Neural progenitor cell (in vitro differentiated cells): ENCODE measurements at regions not wholly inside any gene's neighbourhood (a gene's known extent, or its start where the extent isn't known, plus 50 kb on each side); places are given as distances from the start of the nearest gene placed in this dataset.

Source experiments
- DNase-seq: peaks from one replicate; pipeline ENCODE4 v3.0.0-alpha.2; 2016; ENCODE audit warnings: low spot score
- H2AFZ ChIP-seq: fragments of 200-600 bp; sonication (generic); replicated peaks from 2 replicates; pipeline ENCODE4 v1.6.1; 2016; ENCODE audit warnings: antibody characterized with exemption
- H3F3A ChIP-seq: fragments of 200-600 bp; sonication (generic); 2 replicates; pipeline ENCODE4 v1.6.1; 2016; ENCODE audit warnings: antibody characterized with exemption, low read depth
- H3K27ac ChIP-seq: fragments of 200-600 bp; sonication (generic); 2 replicates; pipeline ENCODE4 v1.5.1; 2016; ENCODE audit warnings: mild to moderate bottlenecking
- H3K27me3 ChIP-seq: fragments of 200-600 bp; sonication (generic); 2 replicates; pipeline ENCODE4 v1.6.1; 2016; ENCODE audit warnings: mild to moderate bottlenecking, moderate library complexity
- H3K36me3 ChIP-seq: fragments of 200-600 bp; sonication (generic); 2 replicates; pipeline ENCODE4 v1.5.1; 2016
- H3K4me1 ChIP-seq: fragments of 200-600 bp; sonication (generic); 2 replicates; pipeline ENCODE4 v1.6.1; 2016; ENCODE audit warnings: mixed run types
- H3K4me2 ChIP-seq: fragments of 200-600 bp; sonication (generic); 2 replicates; pipeline ENCODE4 v1.6.1; 2016
- H3K4me3 ChIP-seq: fragments of 200-600 bp; sonication (generic); 2 replicates; pipeline ENCODE4 v1.5.1; 2016
- H3K79me2 ChIP-seq: fragments of 200-600 bp; sonication (generic); 2 replicates; pipeline ENCODE4 v1.6.1; 2016; ENCODE audit warnings: low read depth
- H3K9ac ChIP-seq: fragments of 200-600 bp; sonication (generic); 2 replicates; pipeline ENCODE4 v1.6.1; 2016
- H3K9me3 ChIP-seq: fragments of 200-600 bp; sonication (generic); 2 replicates; pipeline ENCODE4 v1.5.1; 2016; ENCODE audit warnings: low read depth
- H4K20me1 ChIP-seq: fragments of 200-600 bp; sonication (generic); 2 replicates; pipeline ENCODE4 v1.6.1; 2016; ENCODE audit warnings: low read depth
- H3K27ac Mint-ChIP-seq: 3 replicates; pipeline ENCODE4 v1.8.0; 2021; ENCODE audit warnings: mixed read lengths
- H3K27me3 Mint-ChIP-seq: 2 replicates; pipeline ENCODE4 v1.8.0; 2022; ENCODE audit warnings: low read depth, mild to moderate bottlenecking, inconsistent platforms, moderate library complexity, mixed read lengths; ENCODE audit not compliant: insufficient read depth
- H3K36me3 Mint-ChIP-seq: 3 replicates; pipeline ENCODE4 v1.8.0; 2021; ENCODE audit warnings: mixed read lengths
- H3K4me1 Mint-ChIP-seq: 3 replicates; pipeline ENCODE4 v1.8.0; 2021; ENCODE audit warnings: mixed read lengths
- H3K4me3 Mint-ChIP-seq: 3 replicates; pipeline ENCODE4 v1.8.0; 2021; ENCODE audit warnings: mild to moderate bottlenecking, moderate library complexity, mixed read lengths
- H3K9me3 Mint-ChIP-seq: 3 replicates; pipeline ENCODE4 v1.8.0; 2020; ENCODE audit warnings: mixed read lengths
- EZH2 ChIP-seq: fragments of 200-600 bp; sonication (generic); IDR thresholded peaks from 2 replicates; pipeline ENCODE4 v1.6.1; 2017; ENCODE audit warnings: antibody characterized with exemption, mild to moderate bottlenecking, moderate library complexity
- EZH2phosphoT487 ChIP-seq: fragments of 200-600 bp; sonication (generic); IDR thresholded peaks from 2 replicates; pipeline ENCODE4 v1.6.1; 2017; ENCODE audit warnings: antibody characterized with exemption
- TF ChIP-seq, protein P1 (sequence below): fragments of 200-600 bp; sonication (generic); IDR thresholded peaks from 2 replicates; pipeline ENCODE4 v1.5.1; 2017; ENCODE audit warnings: antibody characterized with exemption, mild to moderate bottlenecking

DNA sequence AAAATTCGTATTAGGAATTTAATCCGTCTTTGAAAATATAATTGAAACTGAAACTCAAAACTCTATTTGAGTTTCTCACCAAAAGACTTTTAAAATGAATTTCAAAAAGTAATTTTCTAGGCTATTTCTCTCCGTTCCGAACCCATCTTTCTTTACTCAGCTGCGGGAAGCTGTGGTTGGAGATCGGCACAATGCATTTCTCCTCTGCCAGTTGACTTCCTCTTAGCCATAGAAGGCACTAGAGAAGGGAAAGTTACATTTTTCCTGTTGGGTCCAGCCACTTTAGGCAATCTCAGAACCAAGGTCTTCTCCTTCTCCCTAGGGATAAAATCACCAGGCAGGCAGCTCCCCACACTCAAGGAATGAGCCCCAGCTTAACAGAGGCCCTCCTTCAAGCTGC is 133.6 kb upstream of the COL1A2 start:
- Histone ChIP-seq H3K4me1 (peaks cover 12% of the 10 kb centered on the region), H3K27ac (no peak overlapping the region), H3K9me3 (no peaks in the 10 kb centered on the region), H3K4me2 (no peak overlapping the region), H3K9ac (no peak overlapping the region), H2AFZ (no peak overlapping the region), H3K79me2 (no peaks in the 10 kb centered on the region), H3K27me3 (no peaks in the 10 kb centered on the region), H3K4me3 (no peak overlapping the region), H3F3A (no peaks in the 10 kb centered on the region), H4K20me1 (no peaks in the 10 kb centered on the region), H3K36me3 (no peaks in the 10 kb centered on the region)
- DNase-seq = no peak
- TF ChIP-seq, protein P1, sequence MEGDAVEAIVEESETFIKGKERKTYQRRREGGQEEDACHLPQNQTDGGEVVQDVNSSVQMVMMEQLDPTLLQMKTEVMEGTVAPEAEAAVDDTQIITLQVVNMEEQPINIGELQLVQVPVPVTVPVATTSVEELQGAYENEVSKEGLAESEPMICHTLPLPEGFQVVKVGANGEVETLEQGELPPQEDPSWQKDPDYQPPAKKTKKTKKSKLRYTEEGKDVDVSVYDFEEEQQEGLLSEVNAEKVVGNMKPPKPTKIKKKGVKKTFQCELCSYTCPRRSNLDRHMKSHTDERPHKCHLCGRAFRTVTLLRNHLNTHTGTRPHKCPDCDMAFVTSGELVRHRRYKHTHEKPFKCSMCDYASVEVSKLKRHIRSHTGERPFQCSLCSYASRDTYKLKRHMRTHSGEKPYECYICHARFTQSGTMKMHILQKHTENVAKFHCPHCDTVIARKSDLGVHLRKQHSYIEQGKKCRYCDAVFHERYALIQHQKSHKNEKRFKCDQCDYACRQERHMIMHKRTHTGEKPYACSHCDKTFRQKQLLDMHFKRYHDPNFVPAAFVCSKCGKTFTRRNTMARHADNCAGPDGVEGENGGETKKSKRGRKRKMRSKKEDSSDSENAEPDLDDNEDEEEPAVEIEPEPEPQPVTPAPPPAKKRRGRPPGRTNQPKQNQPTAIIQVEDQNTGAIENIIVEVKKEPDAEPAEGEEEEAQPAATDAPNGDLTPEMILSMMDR = no peak
- no peak for TF ChIP-seq EZH2
- no peak for TF ChIP-seq EZH2phosphoT487
- no peaks in the 10 kb centered on the region for H3K36me3 Mint-ChIP-seq
- H3K4me1 Mint-ChIP-seq = peaks cover 23% of the 10 kb centered on the region
- H3K4me3 Mint-ChIP-seq = no peak overlapping the region
- H3K27ac Mint-ChIP-seq = peak overlapping the region; percentile 89
- H3K27me3 Mint-ChIP-seq = no peaks in the 10 kb centered on the region
- H3K9me3 Mint-ChIP-seq = no peaks in the 10 kb centered on the region

DNA sequence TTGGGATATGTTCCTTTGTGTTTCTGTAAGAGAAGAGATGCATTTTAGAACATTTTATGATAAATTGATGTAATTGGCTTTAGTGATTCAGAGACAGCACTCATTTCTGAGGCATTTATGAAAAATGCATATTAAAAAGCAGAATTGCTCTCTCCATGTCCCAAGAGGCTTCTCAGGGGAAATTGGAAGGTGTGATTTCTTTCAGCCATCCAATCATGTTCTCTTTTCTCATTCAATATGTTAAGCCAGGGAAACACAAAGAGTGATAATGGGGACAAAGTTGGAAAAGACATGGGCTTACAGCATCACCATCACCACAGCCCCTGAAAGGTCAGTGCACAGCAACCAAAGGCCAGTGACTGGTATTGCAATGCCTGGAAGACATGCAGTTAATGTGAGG is 129.9 kb upstream of the COL1A2 start:
- no peaks in the 10 kb centered on the region for H3K36me3 ChIP-seq
- H3K79me2 ChIP-seq = no peaks in the 10 kb centered on the region
- Mint-ChIP-seq H3K36me3 (no peaks in the 10 kb centered on the region), H3K27ac (no peak overlapping the region), H3K27me3 (no peaks in the 10 kb centered on the region), H3K4me3 (no peak overlapping the region), H3K9me3 (no peaks in the 10 kb centered on the region), H3K4me1 (peaks cover 11% of the 10 kb centered on the region)
- no peaks in the 10 kb centered on the region for H3F3A ChIP-seq
- DNase-seq = peak; percentile 16
- H3K9ac ChIP-seq = no peak overlapping the region
- H3K4me2 ChIP-seq = no peak overlapping the region
- H3K4me1 ChIP-seq = no peaks in the 10 kb centered on the region
- H3K9me3 ChIP-seq = no peaks in the 10 kb centered on the region
- H3K27ac ChIP-seq = no peak overlapping the region
- no peaks in the 10 kb centered on the region for H4K20me1 ChIP-seq
- H2AFZ ChIP-seq = no peak overlapping the region
- no peaks in the 10 kb centered on the region for H3K27me3 ChIP-seq
- TF ChIP-seq EZH2phosphoT487 (no peak), EZH2 (no peak)
- TF ChIP-seq, protein P1 = no peak
- no peak overlapping the region for H3K4me3 ChIP-seq

DNA sequence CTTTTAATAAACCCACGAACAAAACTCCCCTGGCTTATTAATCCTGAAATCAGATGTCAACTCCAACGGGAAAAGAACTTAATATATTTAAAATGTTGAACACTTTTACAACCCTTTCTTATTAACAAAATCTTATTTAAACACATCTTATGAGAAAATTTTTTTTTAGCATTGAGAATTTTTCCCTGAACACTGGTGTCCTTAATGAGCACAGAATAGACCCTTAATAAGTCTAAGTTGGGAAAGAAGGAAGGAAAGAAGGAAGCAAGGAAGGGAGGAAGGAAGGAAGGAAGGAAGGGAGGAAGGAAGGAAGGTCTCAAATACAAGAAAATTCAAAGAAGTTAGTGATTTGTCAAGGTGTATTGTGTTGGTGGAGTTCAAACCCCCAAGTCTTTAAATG is 129.2 kb upstream of the COL1A2 start:
- H3K4me1 Mint-ChIP-seq = peaks cover 11% of the 10 kb centered on the region

More for the DNA sequence above, 129.2 kb upstream of the COL1A2 start:
- Histone ChIP-seq H3K4me1 (no peaks in the 10 kb centered on the region), H3K27me3 (no peaks in the 10 kb centered on the region), H3K9me3 (no peaks in the 10 kb centered on the region), H4K20me1 (no peaks in the 10 kb centered on the region), H3K79me2 (no peaks in the 10 kb centered on the region), H3K4me2 (no peak overlapping the region), H3F3A (no peaks in the 10 kb centered on the region), H3K4me3 (no peak overlapping the region), H3K27ac (no peak overlapping the region), H3K36me3 (no peaks in the 10 kb centered on the region), H3K9ac (no peak overlapping the region), H2AFZ (no peak overlapping the region)
- TF ChIP-seq EZH2phosphoT487 (no peak), EZH2 (no peak)
- TF ChIP-seq, protein P1 = no peak
- no peaks in the 10 kb centered on the region for H3K27me3 Mint-ChIP-seq
- no peaks in the 10 kb centered on the region for H3K36me3 Mint-ChIP-seq
- H3K27ac Mint-ChIP-seq = no peak overlapping the region
- H3K9me3 Mint-ChIP-seq = no peaks in the 10 kb centered on the region
- no peak overlapping the region for H3K4me3 Mint-ChIP-seq
- no peak for DNase-seq
